ENCODE measurements at regions not wholly inside any gene's neighbourhood (a gene's known extent, or its start where the extent isn't known, plus 50 kb on each side); places are given as distances from the start of the nearest gene placed in this dataset.

GRCh38 chr2:129864719-129865118 lies 114.7 kb upstream of the RAB6C start:
- Histone ChIP-seq H3K9me2 (replicated peaks; ENCODE audit: control insufficient read depth, low read length) (no peaks in the 10 kb centered on the region), H3K4me3 (ENCODE audit: low read length) (no peak overlapping the region), H3K36me3 (ENCODE audit: control insufficient read depth, low read length) (no peaks in the 10 kb centered on the region), H3K4me1 (ENCODE audit: control insufficient read depth, low read length) (no peaks in the 10 kb centered on the region), H3K27me3 (ENCODE audit: control insufficient read depth, low read length) (no peaks in the 10 kb centered on the region), H3K9me3 (ENCODE audit: control insufficient read depth, insufficient read depth, low read length) (no peaks in the 10 kb centered on the region), H3K4me2 (ENCODE audit: low read length) (no peak overlapping the region), H3F3A (ENCODE audit: control insufficient read depth, insufficient read depth) (no peaks in the 10 kb centered on the region), H3K79me2 (ENCODE audit: control insufficient read depth, low read length) (no peaks in the 10 kb centered on the region), H3K27ac (ENCODE audit: low read depth, low read length) (no peak overlapping the region), H4K20me1 (ENCODE audit: control insufficient read depth, insufficient read depth, low read depth, low read length) (no peaks in the 10 kb centered on the region)
- TF ChIP-seq CTCF (IDR thresholded peaks at IDR 0.05; ENCODE audit: low read depth, low read length, poor library complexity, severe bottlenecking) (no peak), EZH2phosphoT487 (IDR thresholded peaks at IDR 0.05; ENCODE audit: borderline replicate concordance, low read length) (no peak)

- no peaks in the 10 kb centered on the region for H3K9me2 ChIP-seq (replicated peaks; ENCODE audit: control insufficient read depth, low read length)
- no peaks in the 10 kb centered on the region for H3K36me3 ChIP-seq (ENCODE audit: control insufficient read depth, low read length)
- H3K4me3 ChIP-seq (ENCODE audit: low read length) = no peak overlapping the region
- H3F3A ChIP-seq (ENCODE audit: control insufficient read depth, insufficient read depth) = no peaks in the 10 kb centered on the region
- no peaks in the 10 kb centered on the region for H3K4me1 ChIP-seq (ENCODE audit: control insufficient read depth, low read length)
- TF ChIP-seq EZH2phosphoT487 (IDR thresholded peaks at IDR 0.05; ENCODE audit: borderline replicate concordance, low read length) (no peak), CTCF (IDR thresholded peaks at IDR 0.05; ENCODE audit: low read depth, low read length, poor library complexity, severe bottlenecking) (no peak)
- H3K79me2 ChIP-seq (ENCODE audit: control insufficient read depth, low read length) = no peaks in the 10 kb centered on the region
- no peaks in the 10 kb centered on the region; the same call in 1 of the 2 replicates for H3K27me3 ChIP-seq (ENCODE audit: control insufficient read depth, low read length)
- no peaks in the 10 kb centered on the region for H3K9me3 ChIP-seq (ENCODE audit: control insufficient read depth, insufficient read depth, low read length)
- H3K4me2 ChIP-seq (ENCODE audit: low read length) = no peak overlapping the region
- no peak overlapping the region for H3K27ac ChIP-seq (ENCODE audit: low read depth, low read length)
- H4K20me1 ChIP-seq (ENCODE audit: control insufficient read depth, insufficient read depth, low read depth, low read length) = no peaks in the 10 kb centered on the region
Observed at GRCh38 chr2:129865976-129866375, 113.5 kb upstream of the RAB6C start.

- Histone ChIP-seq H3K27ac (ENCODE audit: low read depth, low read length) (no peak overlapping the region), H4K20me1 (ENCODE audit: control insufficient read depth, insufficient read depth, low read depth, low read length) (no peaks in the 10 kb centered on the region), H3F3A (ENCODE audit: control insufficient read depth, insufficient read depth) (no peaks in the 10 kb centered on the region), H3K9me2 (replicated peaks; ENCODE audit: control insufficient read depth, low read length) (no peaks in the 10 kb centered on the region), H3K4me2 (ENCODE audit: low read length) (no peak overlapping the region), H3K4me3 (ENCODE audit: low read length) (no peak overlapping the region), H3K79me2 (ENCODE audit: control insufficient read depth, low read length) (no peaks in the 10 kb centered on the region), H3K9me3 (ENCODE audit: control insufficient read depth, insufficient read depth, low read length) (no peaks in the 10 kb centered on the region), H3K36me3 (ENCODE audit: control insufficient read depth, low read length) (no peaks in the 10 kb centered on the region), H3K4me1 (ENCODE audit: control insufficient read depth, low read length) (no peaks in the 10 kb centered on the region), H3K27me3 (ENCODE audit: control insufficient read depth, low read length) (no peaks in the 10 kb centered on the region; the same call in 1 of the 2 replicates)
- TF ChIP-seq EZH2phosphoT487 (IDR thresholded peaks at IDR 0.05; ENCODE audit: borderline replicate concordance, low read length) = no peak
- no peak for TF ChIP-seq CTCF (IDR thresholded peaks at IDR 0.05; ENCODE audit: low read depth, low read length, poor library complexity, severe bottlenecking)
Observed at GRCh38 chr2:129866391-129866790, 113.1 kb upstream of the RAB6C start.

GRCh38 chr2:129868151-129868550 lies 111.3 kb upstream of the RAB6C start:
- Histone ChIP-seq H3K4me3 (ENCODE audit: low read length) (no peak overlapping the region), H3K36me3 (ENCODE audit: control insufficient read depth, low read length) (no peaks in the 10 kb centered on the region), H3K4me2 (ENCODE audit: low read length) (no peak overlapping the region), H3K27me3 (ENCODE audit: control insufficient read depth, low read length) (no peaks in the 10 kb centered on the region; the same call in none of the 2 replicates), H4K20me1 (ENCODE audit: control insufficient read depth, insufficient read depth, low read depth, low read length) (no peaks in the 10 kb centered on the region), H3K27ac (ENCODE audit: low read depth, low read length) (no peak overlapping the region), H3F3A (ENCODE audit: control insufficient read depth, insufficient read depth) (no peaks in the 10 kb centered on the region), H3K9me2 (replicated peaks; ENCODE audit: control insufficient read depth, low read length) (no peaks in the 10 kb centered on the region), H3K79me2 (ENCODE audit: control insufficient read depth, low read length) (no peaks in the 10 kb centered on the region), H3K4me1 (ENCODE audit: control insufficient read depth, low read length) (no peaks in the 10 kb centered on the region), H3K9me3 (ENCODE audit: control insufficient read depth, insufficient read depth, low read length) (no peaks in the 10 kb centered on the region)
- TF ChIP-seq CTCF (IDR thresholded peaks at IDR 0.05; ENCODE audit: low read depth, low read length, poor library complexity, severe bottlenecking) = no peak
- TF ChIP-seq EZH2phosphoT487 (IDR thresholded peaks at IDR 0.05; ENCODE audit: borderline replicate concordance, low read length) = no peak

Data from DOHH2 (cell line).